ENCODE measurements at regions not wholly inside any gene's neighbourhood (a gene's known extent, or its start where the extent isn't known, plus 50 kb on each side); places are given as distances from the start of the nearest gene placed in this dataset.

- ATAC-seq, result no peak
- no peak overlapping the region for H3K4me3 Mint-ChIP-seq
- no peak for DNase-seq (ENCODE audit: low spot score)
- CTCF ChIA-PET, result no interaction called here
- POLR2A ChIA-PET, result no interaction called here
- no peaks in the 10 kb centered on the region for H3K4me1 Mint-ChIP-seq
- H3K27ac Mint-ChIP-seq, result no peak overlapping the region
- peaks cover 72% of the 10 kb centered on the region for H3K36me3 Mint-ChIP-seq
- H3K27me3 Mint-ChIP-seq (ENCODE audit: low read depth), result peaks cover 15% of the 10 kb centered on the region
- H3K9me3 Mint-ChIP-seq, result peaks cover 75% of the 10 kb centered on the region
- TF ChIP-seq ZNF671 (CRISPR knock-in tag; IDR thresholded peaks at IDR 0.05) (no peak), SOX15 (CRISPR knock-in tag; IDR thresholded peaks at IDR 0.05) (no peak), SMAD4 (CRISPR knock-in tag; IDR thresholded peaks at IDR 0.05) (no peak), PRRX2 (CRISPR knock-in tag; IDR thresholded peaks at IDR 0.05) (no peak), JUN (CRISPR knock-in tag; IDR thresholded peaks at IDR 0.05) (no peak), ZNF317 (CRISPR knock-in tag; IDR thresholded peaks at IDR 0.05; ENCODE audit: borderline replicate concordance, low read depth) (no peak), FOXJ3 (CRISPR knock-in tag; IDR thresholded peaks at IDR 0.05; ENCODE audit: borderline replicate concordance) (no peak)
- TF ChIP-seq, protein P1, sequence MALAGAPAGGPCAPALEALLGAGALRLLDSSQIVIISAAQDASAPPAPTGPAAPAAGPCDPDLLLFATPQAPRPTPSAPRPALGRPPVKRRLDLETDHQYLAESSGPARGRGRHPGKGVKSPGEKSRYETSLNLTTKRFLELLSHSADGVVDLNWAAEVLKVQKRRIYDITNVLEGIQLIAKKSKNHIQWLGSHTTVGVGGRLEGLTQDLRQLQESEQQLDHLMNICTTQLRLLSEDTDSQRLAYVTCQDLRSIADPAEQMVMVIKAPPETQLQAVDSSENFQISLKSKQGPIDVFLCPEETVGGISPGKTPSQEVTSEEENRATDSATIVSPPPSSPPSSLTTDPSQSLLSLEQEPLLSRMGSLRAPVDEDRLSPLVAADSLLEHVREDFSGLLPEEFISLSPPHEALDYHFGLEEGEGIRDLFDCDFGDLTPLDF (CRISPR knock-in tag; IDR thresholded peaks at IDR 0.05), result no peak
- TF ChIP-seq, protein P2, sequence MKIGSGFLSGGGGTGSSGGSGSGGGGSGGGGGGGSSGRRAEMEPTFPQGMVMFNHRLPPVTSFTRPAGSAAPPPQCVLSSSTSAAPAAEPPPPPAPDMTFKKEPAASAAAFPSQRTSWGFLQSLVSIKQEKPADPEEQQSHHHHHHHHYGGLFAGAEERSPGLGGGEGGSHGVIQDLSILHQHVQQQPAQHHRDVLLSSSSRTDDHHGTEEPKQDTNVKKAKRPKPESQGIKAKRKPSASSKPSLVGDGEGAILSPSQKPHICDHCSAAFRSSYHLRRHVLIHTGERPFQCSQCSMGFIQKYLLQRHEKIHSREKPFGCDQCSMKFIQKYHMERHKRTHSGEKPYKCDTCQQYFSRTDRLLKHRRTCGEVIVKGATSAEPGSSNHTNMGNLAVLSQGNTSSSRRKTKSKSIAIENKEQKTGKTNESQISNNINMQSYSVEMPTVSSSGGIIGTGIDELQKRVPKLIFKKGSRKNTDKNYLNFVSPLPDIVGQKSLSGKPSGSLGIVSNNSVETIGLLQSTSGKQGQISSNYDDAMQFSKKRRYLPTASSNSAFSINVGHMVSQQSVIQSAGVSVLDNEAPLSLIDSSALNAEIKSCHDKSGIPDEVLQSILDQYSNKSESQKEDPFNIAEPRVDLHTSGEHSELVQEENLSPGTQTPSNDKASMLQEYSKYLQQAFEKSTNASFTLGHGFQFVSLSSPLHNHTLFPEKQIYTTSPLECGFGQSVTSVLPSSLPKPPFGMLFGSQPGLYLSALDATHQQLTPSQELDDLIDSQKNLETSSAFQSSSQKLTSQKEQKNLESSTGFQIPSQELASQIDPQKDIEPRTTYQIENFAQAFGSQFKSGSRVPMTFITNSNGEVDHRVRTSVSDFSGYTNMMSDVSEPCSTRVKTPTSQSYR (CRISPR knock-in tag; IDR thresholded peaks at IDR 0.05), result no peak
- TF ChIP-seq, protein P3, sequence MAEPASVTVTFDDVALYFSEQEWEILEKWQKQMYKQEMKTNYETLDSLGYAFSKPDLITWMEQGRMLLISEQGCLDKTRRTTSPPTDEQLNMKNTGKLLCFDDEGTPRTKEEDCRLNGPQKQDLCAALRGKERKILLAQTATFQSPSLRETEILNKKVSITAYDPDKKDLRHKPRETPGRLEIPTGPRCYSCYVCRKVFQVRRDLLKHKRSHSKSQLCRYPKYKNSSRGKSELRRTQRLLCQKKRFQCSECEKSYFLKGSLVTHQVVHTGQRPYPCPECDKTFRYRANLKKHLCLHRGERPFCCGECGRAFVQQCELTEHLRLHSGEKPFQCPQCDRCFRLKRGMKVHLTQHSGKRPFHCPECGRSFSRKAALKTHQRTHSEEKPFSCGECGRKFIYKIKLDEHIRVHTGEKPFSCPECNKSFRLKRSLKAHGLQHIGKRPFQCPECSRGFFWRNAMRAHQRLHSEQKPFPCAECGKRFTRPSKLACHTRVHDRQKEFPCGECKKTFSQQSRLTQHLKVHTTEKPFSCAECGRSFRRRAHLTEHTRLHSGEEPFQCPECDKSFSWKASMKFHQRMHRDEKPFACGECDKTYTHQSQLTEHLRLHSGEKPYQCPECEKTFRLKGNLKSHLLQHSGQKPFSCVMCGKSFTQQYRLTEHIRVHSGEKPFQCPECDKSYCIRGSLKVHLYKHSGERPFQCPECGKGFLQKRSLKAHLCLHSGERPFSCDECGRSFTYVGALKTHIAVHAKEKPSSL (CRISPR knock-in tag; conservative IDR thresholded peaks at IDR 0.05), result no peak
Measured at GRCh38 chr15:19987389-19988048, 554.1 kb downstream of the GOLGA6L6 start.

GRCh38 chr15:19984101-19984500 is 557.5 kb downstream of the GOLGA6L6 start:
- peaks cover 74% of the 10 kb centered on the region for H3K36me3 Mint-ChIP-seq
- ChIA-PET POLR2A (no interaction called here), CTCF (no interaction called here)
- TF ChIP-seq FOXJ3 (CRISPR knock-in tag; IDR thresholded peaks at IDR 0.05; ENCODE audit: borderline replicate concordance), result no peak
- no peak for TF ChIP-seq ATF6 (CRISPR knock-in tag; IDR thresholded peaks at IDR 0.05)
- TF ChIP-seq ZNF121 (CRISPR knock-in tag; IDR thresholded peaks at IDR 0.05), result no peak
- TF ChIP-seq IRF2 (CRISPR knock-in tag; IDR thresholded peaks at IDR 0.05; ENCODE audit: borderline replicate concordance, low read depth), result no peak
- no peak for TF ChIP-seq GABPB1 (CRISPR knock-in tag; IDR thresholded peaks at IDR 0.05)
- no peak for TF ChIP-seq IRF1 (CRISPR knock-in tag; IDR thresholded peaks at IDR 0.05)
- no peak for TF ChIP-seq CBFB (CRISPR knock-in tag; IDR thresholded peaks at IDR 0.05; ENCODE audit: low read depth)
- no peak for TF ChIP-seq ESRRA (CRISPR knock-in tag; IDR thresholded peaks at IDR 0.05; ENCODE audit: borderline replicate concordance)
- H3K27ac Mint-ChIP-seq, result no peak overlapping the region
- H3K4me1 Mint-ChIP-seq, result no peaks in the 10 kb centered on the region
- H3K27me3 Mint-ChIP-seq (ENCODE audit: low read depth), result peaks cover 9% of the 10 kb centered on the region
- ATAC-seq, result no peak
- DNase-seq (ENCODE audit: low spot score), result no peak
- no peak overlapping the region for H3K4me3 Mint-ChIP-seq
- H3K9me3 Mint-ChIP-seq, result peaks cover 80% of the 10 kb centered on the region
